IPS-NIHi11 (cell line): ENCODE measurements at regions not wholly inside any gene's neighbourhood (a gene's known extent, or its start where the extent isn't known, plus 50 kb on each side); places are given as distances from the start of the nearest gene placed in this dataset.
"Not testable (repeated sequence)": the region's sequence is repeated elsewhere in the genome, so short reads cannot be mapped to it uniquely, and the experiment has no call there.

Experiments
- DNase-seq: peaks from one replicate; pipeline ENCODE4 v3.0.0; 2012; ENCODE audit warnings: mixed read lengths, low spot score

GRCh38 chr20:47929368-47930115 lies 144.3 kb upstream of the SULF2 start:
- peak; percentile 25 for DNase-seq

DNA sequence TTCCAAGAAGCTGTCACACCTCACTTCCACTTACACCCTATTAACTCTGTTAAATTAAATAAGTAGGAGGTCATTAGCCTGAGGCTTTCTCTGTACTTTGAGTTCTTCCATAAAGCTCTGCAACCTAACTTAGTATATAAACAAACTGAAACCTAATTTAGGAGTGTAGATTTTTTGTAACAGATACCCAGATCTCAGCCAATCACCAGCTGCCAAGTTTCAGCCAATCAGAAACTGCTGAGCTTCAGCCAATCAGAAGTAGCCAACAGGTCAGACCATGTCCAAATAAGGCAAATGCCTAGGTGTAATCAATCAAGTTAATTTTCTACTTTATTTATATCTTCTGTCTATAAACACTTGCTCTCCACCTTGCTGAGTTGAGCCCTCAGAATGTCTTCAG lies 142.7 kb upstream of the SULF2 start:
- no peak for DNase-seq

DNA sequence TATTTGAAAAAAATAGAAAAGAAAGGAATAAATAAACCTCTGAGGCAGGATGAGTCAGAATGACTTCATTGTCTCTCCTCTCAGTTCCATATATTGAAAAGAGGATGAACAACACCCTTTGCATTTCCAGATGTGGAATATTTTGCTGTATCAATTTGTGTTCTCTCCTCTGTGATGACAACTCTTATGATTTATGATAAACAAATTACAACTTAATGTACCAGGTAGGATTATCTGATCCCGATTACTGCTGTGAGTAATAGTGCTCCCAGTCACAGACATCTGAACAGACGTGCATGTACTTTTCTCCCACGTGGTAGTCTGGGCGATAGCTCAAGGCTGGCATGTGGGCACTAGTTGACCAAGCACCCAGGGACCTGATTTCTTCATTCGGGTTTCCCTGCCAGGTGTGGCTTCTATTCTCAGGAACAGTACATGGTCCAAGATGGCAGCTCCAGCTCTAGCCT lies 142.1 kb upstream of the SULF2 start:
- no peak for DNase-seq

DNA sequence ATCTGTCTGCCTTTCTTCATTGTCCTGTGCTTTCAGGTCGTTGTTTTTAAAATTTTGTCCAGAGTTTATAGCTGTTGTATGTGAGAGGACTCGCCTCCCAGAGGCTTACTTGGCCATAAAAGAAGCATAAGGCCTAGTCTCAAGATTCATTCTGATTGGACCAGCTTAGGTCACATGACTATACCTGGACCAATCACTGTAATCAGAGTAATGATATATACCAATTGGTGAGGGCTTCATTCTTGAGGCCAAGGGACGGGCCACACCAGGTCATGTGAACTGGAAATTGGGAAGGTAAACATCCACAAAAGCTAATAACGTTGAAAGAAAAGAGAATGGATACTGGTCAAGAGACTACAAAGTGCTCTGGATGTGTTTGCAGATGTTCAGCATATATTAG lies 141.4 kb upstream of the SULF2 start:
- DNase-seq, result no peak

GRCh38 chr20:47925593-47925992 lies 140.3 kb upstream of the SULF2 start:
- DNase-seq, result no peak

GRCh38 chr20:47922269-47922668 lies 137.0 kb upstream of the SULF2 start:
- no peak for DNase-seq

DNA sequence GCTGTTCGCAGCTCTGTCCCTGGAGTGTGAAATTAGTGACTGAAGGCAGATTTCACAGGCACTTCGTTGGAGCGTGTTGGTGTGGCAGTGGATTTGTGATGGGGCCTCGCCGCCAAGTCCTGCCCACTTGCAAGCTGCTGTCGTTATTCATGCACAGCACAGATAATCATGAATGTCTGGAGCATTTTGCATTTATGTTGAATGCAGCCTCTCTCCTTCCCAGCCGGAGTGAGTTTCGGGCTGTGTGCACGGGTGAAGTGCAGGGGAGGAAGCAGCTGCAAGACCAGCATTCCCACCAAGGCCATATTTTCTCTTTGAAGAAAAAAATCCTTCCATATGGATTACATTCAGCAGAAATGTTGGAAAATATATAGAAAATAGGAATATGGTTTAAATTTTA lies 136.5 kb upstream of the SULF2 start:
- not testable (repeated sequence) for DNase-seq

DNA sequence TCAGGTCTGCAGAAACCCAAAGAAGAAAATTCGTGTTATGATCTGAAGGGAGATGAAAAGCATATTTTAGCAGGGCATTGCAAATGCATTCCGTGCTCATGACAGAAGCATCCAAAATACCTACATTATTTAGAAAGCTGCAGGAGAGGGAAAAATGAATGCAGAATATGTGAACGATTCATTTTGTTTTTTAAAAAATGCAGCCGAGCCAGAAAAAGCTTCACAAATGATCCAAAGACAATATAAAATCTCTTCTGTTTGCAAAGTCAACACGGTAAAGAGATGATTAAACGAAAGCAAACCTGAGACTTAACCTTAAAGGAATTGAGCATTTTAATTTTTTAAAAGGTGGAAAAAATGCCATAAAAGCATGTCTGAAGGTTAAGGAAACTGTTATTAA lies 136.1 kb upstream of the SULF2 start:
- no peak for DNase-seq

DNA sequence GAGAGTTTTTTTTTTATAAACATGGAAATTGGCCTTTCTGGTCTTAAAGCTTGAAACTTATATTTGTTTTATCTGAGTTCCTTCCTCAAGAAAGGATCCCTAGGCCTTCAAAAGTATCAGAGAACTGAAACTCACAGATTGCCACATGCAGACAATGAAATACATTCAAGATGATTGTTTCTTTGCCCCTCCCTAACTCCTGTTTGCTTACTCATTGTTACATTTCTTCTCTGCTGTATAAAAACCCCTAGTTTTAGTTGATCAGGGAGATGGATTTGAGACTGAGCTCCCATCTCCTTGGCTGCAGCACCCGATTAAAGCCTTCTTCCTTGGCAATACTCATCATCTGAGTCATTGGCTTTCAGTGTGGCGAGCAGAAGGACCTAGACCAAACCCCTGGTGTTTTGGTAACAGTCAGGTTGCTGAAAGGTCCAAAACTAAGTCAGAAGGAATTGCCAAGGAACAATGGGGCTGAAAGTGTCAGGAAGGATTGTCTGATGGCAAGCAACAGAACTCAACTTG lies 132.3 kb upstream of the SULF2 start:
- no peak for DNase-seq

GRCh38 chr20:47915495-47915894 lies 130.2 kb upstream of the SULF2 start:
- DNase-seq, result no peak

- DNase-seq, result no peak
Observed at GRCh38 chr20:47914792-47915191, 129.5 kb upstream of the SULF2 start.

DNA sequence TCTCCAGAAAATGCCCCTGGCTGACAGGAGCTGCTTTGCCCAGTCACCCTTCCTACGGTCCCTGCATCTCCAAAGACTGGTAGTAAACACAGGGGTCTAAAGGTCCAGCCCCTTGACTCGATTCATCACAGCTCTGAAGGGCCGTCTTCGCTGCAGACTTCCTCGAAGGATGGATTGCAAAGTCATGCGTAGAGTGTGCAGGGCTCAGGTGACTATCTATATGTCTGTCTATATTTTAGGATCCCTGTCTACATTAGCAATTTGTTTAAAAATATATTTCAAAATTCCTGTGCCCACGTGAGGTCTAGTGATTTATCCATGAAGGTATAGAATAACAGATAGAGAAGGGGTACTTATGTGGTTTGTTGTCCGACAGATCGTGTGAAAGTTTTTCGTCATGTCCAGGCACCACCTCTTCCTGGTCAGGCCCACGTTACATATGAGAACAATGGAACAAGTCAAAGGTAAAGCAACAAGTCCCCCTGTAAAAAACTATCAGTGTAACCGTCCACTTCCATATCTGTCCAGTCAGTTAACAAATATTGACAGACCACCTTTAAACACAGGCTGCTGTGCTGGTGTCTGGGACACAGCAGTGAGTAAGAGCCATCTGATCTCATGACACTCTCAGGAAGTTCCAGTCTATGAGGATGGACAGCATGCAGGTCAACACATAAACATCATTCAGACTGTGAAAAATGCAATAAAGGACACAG lies 127.7 kb upstream of the SULF2 start:
- not testable (repeated sequence) for DNase-seq

DNA sequence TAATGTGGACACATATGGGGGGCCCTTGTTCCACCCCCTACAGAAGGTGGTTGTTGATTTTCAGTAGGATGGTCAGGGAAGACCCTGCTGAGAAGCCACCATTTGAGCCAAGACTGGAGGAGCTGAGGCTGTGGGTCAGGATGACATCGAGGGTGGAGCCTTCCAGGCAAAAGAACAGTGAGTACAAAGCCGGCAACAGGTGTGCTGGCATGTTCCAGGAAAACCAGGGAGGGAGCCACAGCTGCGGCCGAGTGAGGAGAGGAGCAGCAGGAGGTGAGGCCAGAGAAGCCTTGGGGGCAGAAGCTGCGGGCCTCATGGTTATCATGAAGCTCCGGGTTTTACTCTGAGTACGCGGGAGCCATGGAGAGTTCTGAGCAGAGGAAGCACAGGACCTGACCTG lies 126.9 kb upstream of the SULF2 start:
- DNase-seq, result not testable (repeated sequence)

DNA sequence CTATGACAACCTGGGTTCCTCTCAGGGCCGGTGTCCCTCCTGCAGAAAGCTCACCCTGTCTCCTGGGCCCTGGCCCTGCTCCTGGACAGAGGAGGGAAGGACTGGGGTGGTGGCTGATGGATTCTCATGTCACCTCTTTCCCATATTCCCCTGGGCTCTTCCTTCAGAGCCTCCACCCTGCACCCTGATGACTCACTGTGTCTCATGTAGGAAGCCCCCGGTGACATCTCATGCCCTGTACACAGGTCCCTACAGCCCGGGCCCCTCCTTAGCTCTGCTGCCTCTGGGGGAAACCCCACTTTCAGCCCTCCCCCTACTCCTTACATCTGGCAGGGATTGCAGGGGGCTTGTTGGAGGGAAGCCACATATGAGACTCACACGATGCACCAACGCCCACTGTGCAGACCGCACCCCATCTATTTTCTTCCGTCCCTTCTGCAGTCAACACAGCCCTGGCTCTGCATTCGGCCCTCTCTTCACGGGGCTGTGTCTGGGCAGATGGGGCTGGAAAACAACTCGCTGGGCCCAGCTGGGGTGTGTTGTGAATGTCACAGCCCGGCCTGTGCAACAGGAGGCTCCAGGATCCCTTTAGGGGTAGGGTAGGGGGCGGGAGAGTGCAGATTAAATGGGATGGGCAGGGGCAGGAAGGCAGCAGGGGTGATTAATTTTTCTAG lies 124.6 kb upstream of the SULF2 start:
- DNase-seq, result not testable (repeated sequence)

- DNase-seq, result not testable (repeated sequence)
Observed at GRCh38 chr20:47908361-47909035, 123.2 kb upstream of the SULF2 start.

DNA sequence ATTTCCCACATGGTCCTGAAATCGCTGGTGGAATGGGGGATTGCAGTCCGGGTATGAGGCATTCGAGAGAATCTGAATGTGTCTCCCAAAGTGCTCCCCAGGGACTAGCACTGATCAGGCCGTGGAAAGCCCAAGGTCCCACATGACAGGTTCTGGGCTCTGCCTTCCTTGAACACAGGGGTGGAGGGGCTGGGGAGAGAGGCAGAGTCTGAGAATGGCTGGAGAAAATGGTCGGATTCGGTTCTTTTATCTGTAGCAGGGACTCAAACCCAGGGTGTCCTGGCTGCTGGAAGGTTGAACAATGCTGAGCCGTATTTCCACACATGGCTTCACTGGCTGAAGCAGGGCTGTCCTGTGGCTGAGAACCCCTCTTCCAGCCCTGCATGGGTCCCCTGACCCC lies 122.7 kb upstream of the SULF2 start:
- DNase-seq, result not testable (repeated sequence)

GRCh38 chr20:47907031-47907675 lies 121.9 kb upstream of the SULF2 start:
- DNase-seq, result no peak

- DNase-seq, result no peak
Observed at GRCh38 chr20:47906348-47906660, 121.0 kb upstream of the SULF2 start.

DNA sequence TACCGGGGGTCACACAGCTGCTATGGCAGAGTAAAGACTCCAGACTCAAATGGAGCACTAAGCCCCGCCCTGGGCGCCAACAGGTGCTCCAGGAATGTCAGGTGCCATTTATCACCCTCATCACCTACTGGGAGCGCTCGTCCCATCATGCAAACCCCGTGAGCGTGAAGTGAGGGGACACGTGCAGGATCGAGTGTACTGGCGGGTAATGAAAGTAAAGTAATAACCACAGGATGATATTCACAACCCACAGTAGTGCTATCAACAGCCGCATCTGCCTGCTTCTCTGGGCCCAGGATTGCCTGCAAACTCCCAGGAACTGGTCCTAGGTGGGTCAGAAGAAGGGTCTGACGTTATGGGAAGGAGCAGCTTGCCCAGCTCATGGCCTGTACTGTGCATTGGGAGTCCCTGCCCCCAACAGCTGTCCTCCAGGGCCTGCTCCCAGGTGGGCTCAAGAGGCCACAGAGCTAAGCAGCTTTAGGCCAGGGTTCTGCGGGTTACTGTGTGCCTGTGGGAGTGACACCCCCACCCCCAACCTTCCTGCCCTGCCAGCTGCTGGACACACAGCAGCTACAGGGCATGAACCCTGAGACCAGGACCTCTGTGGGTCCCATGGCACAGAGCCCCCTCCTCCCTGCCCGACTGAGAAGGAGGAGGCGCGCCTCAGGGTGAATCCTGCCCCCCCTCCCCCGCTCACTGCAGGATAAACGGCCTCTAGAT lies 120.5 kb upstream of the SULF2 start:
- no peak for DNase-seq

DNA sequence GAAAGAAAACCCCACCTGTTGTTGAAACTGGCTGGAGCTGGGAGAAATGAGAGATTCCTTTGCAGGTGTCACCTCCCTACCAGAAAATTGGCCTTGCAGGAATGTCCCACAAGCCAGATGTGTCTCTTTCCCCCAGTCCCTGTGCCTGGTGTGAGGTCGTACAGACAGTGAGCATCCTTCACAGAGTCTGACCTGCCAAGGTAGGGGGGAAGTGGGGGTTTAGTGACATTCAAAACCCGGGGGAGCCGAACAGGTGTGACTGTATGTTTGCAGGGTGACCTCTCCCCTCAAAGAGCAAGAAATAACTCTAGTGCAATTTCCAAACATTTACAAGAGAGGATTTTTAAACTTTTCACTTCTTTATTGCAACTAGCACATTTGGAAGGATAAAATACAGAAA lies 117.7 kb upstream of the SULF2 start:
- not testable (repeated sequence) for DNase-seq

DNA sequence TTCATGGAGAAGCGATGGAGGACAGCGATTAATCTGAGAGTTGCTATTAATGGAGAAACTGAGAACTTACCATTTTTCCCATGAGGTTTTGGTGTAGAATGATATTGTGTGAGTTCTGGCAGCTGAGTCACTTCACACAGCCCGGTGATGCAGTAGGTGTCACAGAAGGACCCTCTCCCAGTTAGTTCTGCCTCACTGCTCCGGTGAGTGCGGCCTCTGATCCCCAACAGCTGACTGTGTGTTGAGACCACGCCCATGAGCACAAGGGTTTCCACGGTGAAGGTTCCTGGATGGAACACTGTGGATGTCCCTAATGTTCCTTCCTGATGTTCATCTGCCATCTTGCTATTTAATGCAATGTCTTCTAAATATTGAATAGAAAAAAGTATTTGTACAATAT lies 114.0 kb upstream of the SULF2 start:
- DNase-seq, result not testable (repeated sequence)
